ENCODE measurements at regions not wholly inside any gene's neighbourhood (a gene's known extent, or its start where the extent isn't known, plus 50 kb on each side); places are given as distances from the start of the nearest gene placed in this dataset.

DNA sequence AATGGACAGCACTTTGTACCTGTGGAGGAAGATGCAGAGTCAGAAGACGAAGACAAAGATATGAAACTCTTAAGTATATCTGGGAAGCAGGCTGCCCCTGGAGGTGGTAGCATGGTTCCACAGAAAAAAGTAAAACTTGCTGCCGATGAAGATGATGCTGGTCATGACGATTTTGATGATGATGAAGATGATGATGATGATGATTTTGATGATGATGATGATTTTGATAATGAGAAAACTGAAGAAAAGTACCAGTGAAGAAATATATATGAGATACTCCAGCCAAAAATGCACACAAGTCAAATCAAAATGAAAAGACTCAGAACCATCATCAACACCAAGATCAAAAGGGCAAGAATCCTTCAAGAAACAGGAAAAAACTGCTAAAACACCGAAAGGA, 268.5 kb upstream of the EEF2KMT start:
- Histone ChIP-seq H3K36me3 (ENCODE audit: insufficient read depth) (no peaks in the 10 kb centered on the region), H3K4me2 (no peak overlapping the region), H3K27ac (ENCODE audit: low read depth) (no peak overlapping the region), H3K4me1 (ENCODE audit: insufficient read depth) (no peaks in the 10 kb centered on the region), H3K9me2 (ENCODE audit: insufficient read depth) (no peaks in the 10 kb centered on the region), H3K27me3 (ENCODE audit: insufficient read depth) (no peaks in the 10 kb centered on the region), H3K79me2 (replicated peaks; ENCODE audit: insufficient read depth) (no peaks in the 10 kb centered on the region), H3K4me3 (no peak overlapping the region), H3F3A (replicated peaks; ENCODE audit: low read depth) (no peaks in the 10 kb centered on the region), H2AFZ (no peak overlapping the region), H4K20me1 (replicated peaks; ENCODE audit: insufficient read depth) (no peaks in the 10 kb centered on the region; the same call in 1 of the 2 replicates)
- H3K4me3 Mint-ChIP-seq, result no peak overlapping the region
- no peak overlapping the region for H3K27ac Mint-ChIP-seq
- H3K36me3 Mint-ChIP-seq (ENCODE audit: low read depth), result no peaks in the 10 kb centered on the region
- H3K27me3 Mint-ChIP-seq (ENCODE audit: insufficient read depth, low read depth, poor library complexity), result peaks cover 6% of the 10 kb centered on the region
- H3K9me3 Mint-ChIP-seq, result no peaks in the 10 kb centered on the region
- no peaks in the 10 kb centered on the region for H3K4me1 Mint-ChIP-seq
- ATAC-seq (no peak), DNase-seq (ENCODE audit: low spot score) (no peak)
- TF ChIP-seq, protein P1, sequence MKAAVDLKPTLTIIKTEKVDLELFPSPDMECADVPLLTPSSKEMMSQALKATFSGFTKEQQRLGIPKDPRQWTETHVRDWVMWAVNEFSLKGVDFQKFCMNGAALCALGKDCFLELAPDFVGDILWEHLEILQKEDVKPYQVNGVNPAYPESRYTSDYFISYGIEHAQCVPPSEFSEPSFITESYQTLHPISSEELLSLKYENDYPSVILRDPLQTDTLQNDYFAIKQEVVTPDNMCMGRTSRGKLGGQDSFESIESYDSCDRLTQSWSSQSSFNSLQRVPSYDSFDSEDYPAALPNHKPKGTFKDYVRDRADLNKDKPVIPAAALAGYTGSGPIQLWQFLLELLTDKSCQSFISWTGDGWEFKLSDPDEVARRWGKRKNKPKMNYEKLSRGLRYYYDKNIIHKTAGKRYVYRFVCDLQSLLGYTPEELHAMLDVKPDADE (IDR thresholded peaks at IDR 0.05), result no peak
- no peak for TF ChIP-seq JUNB (IDR thresholded peaks at IDR 0.05; ENCODE audit: unreplicated experiment)
- TF ChIP-seq, protein P2, sequence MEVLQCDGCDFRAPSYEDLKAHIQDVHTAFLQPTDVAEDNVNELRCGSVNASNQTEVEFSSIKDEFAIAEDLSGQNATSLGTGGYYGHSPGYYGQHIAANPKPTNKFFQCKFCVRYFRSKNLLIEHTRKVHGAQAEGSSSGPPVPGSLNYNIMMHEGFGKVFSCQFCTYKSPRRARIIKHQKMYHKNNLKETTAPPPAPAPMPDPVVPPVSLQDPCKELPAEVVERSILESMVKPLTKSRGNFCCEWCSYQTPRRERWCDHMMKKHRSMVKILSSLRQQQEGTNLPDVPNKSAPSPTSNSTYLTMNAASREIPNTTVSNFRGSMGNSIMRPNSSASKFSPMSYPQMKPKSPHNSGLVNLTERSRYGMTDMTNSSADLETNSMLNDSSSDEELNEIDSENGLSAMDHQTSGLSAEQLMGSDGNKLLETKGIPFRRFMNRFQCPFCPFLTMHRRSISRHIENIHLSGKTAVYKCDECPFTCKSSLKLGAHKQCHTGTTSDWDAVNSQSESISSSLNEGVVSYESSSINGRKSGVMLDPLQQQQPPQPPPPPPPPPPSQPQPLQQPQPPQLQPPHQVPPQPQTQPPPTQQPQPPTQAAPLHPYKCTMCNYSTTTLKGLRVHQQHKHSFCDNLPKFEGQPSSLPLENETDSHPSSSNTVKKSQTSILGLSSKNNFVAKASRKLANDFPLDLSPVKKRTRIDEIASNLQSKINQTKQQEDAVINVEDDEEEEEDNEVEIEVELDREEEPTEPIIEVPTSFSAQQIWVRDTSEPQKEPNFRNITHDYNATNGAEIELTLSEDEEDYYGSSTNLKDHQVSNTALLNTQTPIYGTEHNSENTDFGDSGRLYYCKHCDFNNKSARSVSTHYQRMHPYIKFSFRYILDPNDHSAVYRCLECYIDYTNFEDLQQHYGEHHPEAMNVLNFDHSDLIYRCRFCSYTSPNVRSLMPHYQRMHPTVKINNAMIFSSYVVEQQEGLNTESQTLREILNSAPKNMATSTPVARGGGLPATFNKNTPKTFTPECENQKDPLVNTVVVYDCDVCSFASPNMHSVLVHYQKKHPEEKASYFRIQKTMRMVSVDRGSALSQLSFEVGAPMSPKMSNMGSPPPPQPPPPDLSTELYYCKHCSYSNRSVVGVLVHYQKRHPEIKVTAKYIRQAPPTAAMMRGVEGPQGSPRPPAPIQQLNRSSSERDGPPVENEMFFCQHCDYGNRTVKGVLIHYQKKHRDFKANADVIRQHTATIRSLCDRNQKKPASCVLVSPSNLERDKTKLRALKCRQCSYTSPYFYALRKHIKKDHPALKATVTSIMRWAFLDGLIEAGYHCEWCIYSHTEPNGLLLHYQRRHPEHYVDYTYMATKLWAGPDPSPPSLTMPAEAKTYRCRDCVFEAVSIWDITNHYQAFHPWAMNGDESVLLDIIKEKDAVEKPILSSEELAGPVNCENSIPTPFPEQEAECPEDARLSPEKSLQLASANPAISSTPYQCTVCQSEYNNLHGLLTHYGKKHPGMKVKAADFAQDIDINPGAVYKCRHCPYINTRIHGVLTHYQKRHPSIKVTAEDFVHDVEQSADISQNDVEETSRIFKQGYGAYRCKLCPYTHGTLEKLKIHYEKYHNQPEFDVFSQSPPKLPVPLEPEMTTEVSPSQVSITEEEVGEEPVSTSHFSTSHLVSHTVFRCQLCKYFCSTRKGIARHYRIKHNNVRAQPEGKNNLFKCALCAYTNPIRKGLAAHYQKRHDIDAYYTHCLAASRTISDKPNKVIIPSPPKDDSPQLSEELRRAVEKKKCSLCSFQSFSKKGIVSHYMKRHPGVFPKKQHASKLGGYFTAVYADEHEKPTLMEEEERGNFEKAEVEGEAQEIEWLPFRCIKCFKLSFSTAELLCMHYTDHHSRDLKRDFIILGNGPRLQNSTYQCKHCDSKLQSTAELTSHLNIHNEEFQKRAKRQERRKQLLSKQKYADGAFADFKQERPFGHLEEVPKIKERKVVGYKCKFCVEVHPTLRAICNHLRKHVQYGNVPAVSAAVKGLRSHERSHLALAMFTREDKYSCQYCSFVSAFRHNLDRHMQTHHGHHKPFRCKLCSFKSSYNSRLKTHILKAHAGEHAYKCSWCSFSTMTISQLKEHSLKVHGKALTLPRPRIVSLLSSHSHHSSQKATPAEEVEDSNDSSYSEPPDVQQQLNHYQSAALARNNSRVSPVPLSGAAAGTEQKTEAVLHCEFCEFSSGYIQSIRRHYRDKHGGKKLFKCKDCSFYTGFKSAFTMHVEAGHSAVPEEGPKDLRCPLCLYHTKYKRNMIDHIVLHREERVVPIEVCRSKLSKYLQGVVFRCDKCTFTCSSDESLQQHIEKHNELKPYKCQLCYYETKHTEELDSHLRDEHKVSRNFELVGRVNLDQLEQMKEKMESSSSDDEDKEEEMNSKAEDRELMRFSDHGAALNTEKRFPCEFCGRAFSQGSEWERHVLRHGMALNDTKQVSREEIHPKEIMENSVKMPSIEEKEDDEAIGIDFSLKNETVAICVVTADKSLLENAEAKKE (CRISPR knock-in tag; IDR thresholded peaks at IDR 0.05), result no peak
- no peak for TF ChIP-seq STAT1 (IDR thresholded peaks at IDR 0.05; ENCODE audit: unreplicated experiment)
- no peak for TF ChIP-seq ZNF114 (CRISPR knock-in tag; IDR thresholded peaks at IDR 0.05)
- TF ChIP-seq CREB1 (CRISPR knock-in tag; IDR thresholded peaks at IDR 0.05; ENCODE audit: low read depth), result no peak
- TF ChIP-seq, protein P3, sequence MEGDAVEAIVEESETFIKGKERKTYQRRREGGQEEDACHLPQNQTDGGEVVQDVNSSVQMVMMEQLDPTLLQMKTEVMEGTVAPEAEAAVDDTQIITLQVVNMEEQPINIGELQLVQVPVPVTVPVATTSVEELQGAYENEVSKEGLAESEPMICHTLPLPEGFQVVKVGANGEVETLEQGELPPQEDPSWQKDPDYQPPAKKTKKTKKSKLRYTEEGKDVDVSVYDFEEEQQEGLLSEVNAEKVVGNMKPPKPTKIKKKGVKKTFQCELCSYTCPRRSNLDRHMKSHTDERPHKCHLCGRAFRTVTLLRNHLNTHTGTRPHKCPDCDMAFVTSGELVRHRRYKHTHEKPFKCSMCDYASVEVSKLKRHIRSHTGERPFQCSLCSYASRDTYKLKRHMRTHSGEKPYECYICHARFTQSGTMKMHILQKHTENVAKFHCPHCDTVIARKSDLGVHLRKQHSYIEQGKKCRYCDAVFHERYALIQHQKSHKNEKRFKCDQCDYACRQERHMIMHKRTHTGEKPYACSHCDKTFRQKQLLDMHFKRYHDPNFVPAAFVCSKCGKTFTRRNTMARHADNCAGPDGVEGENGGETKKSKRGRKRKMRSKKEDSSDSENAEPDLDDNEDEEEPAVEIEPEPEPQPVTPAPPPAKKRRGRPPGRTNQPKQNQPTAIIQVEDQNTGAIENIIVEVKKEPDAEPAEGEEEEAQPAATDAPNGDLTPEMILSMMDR (conservative IDR thresholded peaks at IDR 0.05; ENCODE audit: low read depth in 2 of 2), result no peak
- no peak for TF ChIP-seq EZH2 (IDR thresholded peaks at IDR 0.05; ENCODE audit: low read depth, unreplicated experiment)
- TF ChIP-seq EZH2phosphoT487 (IDR thresholded peaks at IDR 0.05; ENCODE audit: unreplicated experiment), result no peak
- no peak for TF ChIP-seq POLR2AphosphoS5 (IDR thresholded peaks at IDR 0.05; ENCODE audit: low read depth)
- no peak for TF ChIP-seq NANOG (IDR thresholded peaks at IDR 0.05; ENCODE audit: borderline replicate concordance)
- TF ChIP-seq, protein P4, sequence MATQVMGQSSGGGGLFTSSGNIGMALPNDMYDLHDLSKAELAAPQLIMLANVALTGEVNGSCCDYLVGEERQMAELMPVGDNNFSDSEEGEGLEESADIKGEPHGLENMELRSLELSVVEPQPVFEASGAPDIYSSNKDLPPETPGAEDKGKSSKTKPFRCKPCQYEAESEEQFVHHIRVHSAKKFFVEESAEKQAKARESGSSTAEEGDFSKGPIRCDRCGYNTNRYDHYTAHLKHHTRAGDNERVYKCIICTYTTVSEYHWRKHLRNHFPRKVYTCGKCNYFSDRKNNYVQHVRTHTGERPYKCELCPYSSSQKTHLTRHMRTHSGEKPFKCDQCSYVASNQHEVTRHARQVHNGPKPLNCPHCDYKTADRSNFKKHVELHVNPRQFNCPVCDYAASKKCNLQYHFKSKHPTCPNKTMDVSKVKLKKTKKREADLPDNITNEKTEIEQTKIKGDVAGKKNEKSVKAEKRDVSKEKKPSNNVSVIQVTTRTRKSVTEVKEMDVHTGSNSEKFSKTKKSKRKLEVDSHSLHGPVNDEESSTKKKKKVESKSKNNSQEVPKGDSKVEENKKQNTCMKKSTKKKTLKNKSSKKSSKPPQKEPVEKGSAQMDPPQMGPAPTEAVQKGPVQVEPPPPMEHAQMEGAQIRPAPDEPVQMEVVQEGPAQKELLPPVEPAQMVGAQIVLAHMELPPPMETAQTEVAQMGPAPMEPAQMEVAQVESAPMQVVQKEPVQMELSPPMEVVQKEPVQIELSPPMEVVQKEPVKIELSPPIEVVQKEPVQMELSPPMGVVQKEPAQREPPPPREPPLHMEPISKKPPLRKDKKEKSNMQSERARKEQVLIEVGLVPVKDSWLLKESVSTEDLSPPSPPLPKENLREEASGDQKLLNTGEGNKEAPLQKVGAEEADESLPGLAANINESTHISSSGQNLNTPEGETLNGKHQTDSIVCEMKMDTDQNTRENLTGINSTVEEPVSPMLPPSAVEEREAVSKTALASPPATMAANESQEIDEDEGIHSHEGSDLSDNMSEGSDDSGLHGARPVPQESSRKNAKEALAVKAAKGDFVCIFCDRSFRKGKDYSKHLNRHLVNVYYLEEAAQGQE (IDR thresholded peaks at IDR 0.05; ENCODE audit: unreplicated experiment), result no peak
- TF ChIP-seq ZNF331 (CRISPR knock-in tag; IDR thresholded peaks at IDR 0.05; ENCODE audit: low read depth), result no peak
